AG04450 (cell line): ENCODE measurements at regions not wholly inside any gene's neighbourhood (a gene's known extent, or its start where the extent isn't known, plus 50 kb on each side); places are given as distances from the start of the nearest gene placed in this dataset.
"Not testable (repeated sequence)": the region's sequence is repeated elsewhere in the genome, so short reads cannot be mapped to it uniquely, and the experiment has no call there.

ENCODE experiments used
- CTCF ChIA-PET: fragments of 300-600, 350-600 bp; formaldehyde crosslinking; extraction: SDS; loops from one replicate; lab custom pipeline; 2022; ENCODE audit warnings: antibody characterized with exemption, inconsistent platforms; lab: Charles Lee
- POLR2A ChIA-PET: fragments of 350-600 bp; formaldehyde crosslinking; extraction: SDS; loops from one replicate; lab custom pipeline; 2021; ENCODE audit warnings: antibody characterized with exemption, inconsistent platforms; lab: Yijun Ruan, JAX
- DNase-seq: peaks from one replicate; pipeline ENCODE4 v3.0.0-alpha.2; 2011; ENCODE audit warnings: low read depth, low spot score
- H3K27ac ChIP-seq: one replicate; pipeline ENCODE4 v1.5.1; 2012; ENCODE audit warnings: low read depth, low read length, control low read depth
- H3K27me3 ChIP-seq: one replicate; pipeline ENCODE4 v1.6.0; 2012; ENCODE audit warnings: low read length; ENCODE audit not compliant: control insufficient read depth, insufficient read depth
- H3K4me3 ChIP-seq: 2 replicates; pipeline ENCODE4 v1.5.1; 2011; ENCODE audit warnings: mild to moderate bottlenecking, low read depth, low read length, control low read depth
- H3K9me3 ChIP-seq: 2 replicates; pipeline ENCODE4 v1.5.1; 2012; ENCODE audit warnings: low read length; ENCODE audit not compliant: control insufficient read depth, insufficient read depth
- TF ChIP-seq, protein P1 (sequence below): IDR thresholded peaks from 2 replicates; pipeline ENCODE4 v1.5.1; 2011; ENCODE audit warnings: low read depth, low read length, control low read depth, inconsistent platforms

DNA sequence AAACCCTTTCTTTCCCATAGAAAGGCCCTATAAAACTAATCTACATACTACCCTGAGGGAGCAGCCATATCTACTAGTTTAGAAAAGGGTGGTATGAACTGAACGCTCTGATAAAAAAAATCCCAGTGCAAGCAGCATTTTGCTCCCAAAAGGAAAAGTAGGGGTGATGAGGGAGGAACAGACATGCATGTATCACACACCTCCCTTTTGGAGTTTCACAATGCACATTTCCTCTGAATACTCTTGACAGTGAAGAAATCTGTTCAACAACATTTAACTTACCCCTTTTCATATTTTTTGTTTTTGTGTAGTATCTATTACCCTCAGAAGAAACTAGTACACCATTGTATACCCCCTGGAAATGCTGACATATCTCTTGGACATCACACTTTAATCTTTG is 411.4 kb downstream of the MAT2B start:
- CTCF ChIA-PET: no interaction called here
- POLR2A ChIA-PET: no interaction called here
- H3K27me3 ChIP-seq: no peaks in the 10 kb centered on the region
- no peak for DNase-seq
- H3K4me3 ChIP-seq: no peak overlapping the region
- TF ChIP-seq, protein P1, sequence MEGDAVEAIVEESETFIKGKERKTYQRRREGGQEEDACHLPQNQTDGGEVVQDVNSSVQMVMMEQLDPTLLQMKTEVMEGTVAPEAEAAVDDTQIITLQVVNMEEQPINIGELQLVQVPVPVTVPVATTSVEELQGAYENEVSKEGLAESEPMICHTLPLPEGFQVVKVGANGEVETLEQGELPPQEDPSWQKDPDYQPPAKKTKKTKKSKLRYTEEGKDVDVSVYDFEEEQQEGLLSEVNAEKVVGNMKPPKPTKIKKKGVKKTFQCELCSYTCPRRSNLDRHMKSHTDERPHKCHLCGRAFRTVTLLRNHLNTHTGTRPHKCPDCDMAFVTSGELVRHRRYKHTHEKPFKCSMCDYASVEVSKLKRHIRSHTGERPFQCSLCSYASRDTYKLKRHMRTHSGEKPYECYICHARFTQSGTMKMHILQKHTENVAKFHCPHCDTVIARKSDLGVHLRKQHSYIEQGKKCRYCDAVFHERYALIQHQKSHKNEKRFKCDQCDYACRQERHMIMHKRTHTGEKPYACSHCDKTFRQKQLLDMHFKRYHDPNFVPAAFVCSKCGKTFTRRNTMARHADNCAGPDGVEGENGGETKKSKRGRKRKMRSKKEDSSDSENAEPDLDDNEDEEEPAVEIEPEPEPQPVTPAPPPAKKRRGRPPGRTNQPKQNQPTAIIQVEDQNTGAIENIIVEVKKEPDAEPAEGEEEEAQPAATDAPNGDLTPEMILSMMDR: no peak
- H3K9me3 ChIP-seq: peaks cover 8% of the 10 kb centered on the region; the same call in 1 of the 2 replicates
- no peak overlapping the region for H3K27ac ChIP-seq

DNA sequence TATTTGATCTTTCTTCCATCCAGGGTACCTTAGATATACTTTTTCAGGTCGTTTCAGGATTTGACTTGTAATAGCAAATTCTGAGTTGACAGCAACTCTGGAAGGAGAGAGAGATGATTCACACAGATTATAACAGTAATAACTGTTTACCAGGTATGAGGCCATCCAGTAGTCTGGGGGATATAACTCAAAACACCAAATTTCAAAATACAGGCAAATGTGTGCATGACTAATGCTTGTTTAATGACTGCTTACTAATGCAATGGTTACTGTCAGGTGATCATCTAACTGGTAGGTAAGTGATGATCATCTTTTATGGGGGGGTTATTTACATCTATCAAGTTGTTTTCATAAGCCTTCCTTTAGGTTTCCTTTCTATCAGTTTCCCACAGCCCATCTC is 412.3 kb downstream of the MAT2B start:
- POLR2A ChIA-PET: no interaction called here
- TF ChIP-seq, protein P1: no peak

DNA sequence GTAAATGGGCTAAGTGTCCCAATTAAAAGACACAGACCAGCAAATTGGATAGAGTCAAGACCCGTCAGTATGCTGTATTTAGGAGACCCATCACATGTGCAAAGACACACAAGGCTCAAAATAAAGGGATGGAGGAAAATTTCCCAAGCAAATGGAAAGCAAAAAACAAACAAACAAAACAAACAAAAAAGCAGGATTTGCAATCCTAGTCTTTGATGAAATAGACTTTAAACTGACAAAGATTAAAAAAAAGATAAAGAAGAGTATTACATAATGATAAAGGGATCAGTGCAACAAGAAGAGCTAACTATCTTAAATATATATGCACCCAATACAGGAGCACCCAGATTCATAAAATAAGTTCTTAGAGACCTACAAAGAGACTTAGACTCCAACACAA is 429.6 kb downstream of the MAT2B start:
- POLR2A ChIA-PET, H3K27ac ChIP-seq, H3K9me3 ChIP-seq, H3K4me3 ChIP-seq, DNase-seq, CTCF ChIA-PET, H3K27me3 ChIP-seq: not testable (repeated sequence)

More for the DNA sequence above, 412.3 kb downstream of the MAT2B start:
- CTCF ChIA-PET: no interaction called here
- no peak for DNase-seq
- no peak overlapping the region for H3K27ac ChIP-seq
- peaks cover 8% of the 10 kb centered on the region; the same call in 1 of the 2 replicates for H3K9me3 ChIP-seq
- no peaks in the 10 kb centered on the region for H3K27me3 ChIP-seq
- no peak overlapping the region for H3K4me3 ChIP-seq

DNA sequence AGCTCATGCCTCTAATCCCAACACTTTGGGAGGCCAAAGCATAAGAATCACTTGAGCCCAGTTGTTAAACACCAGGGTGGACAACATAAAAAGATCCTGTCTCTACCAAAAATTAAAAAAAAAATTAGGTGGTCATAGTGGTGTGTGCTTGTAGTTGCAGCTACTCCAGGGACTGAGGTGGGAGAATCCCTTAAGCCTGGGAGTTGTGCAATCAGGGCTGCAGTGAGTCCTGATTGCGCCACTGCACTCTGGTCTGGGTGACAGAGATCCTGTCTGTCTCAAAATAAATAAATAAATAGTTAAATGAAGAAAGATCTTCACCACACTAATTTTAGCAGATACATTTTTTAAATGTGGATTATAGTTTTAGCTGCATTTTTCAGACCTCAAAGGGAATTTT is 433.2 kb downstream of the MAT2B start:
- TF ChIP-seq, protein P1: no peak
- no peak for DNase-seq
- CTCF ChIA-PET: no interaction called here

DNA sequence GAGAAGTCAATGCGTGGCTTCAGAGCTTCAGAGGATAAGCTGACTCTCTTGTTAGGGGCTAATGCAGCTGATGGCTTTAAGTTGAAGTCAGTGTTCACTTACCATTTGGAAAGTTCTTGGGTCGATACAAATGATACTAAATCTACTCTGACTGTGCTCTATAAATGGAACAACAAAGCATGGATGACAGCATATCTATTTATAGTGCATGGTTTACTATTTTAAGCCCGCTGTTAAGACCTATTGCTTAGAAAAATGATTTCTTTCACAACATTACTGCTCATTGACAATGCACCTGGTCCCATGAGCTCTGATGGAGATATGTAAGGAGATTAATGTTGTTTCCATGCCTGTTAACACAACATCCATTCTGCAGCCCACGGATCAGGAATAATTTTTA is 435.7 kb downstream of the MAT2B start:
- TF ChIP-seq, protein P1: no peak
- CTCF ChIA-PET: no interaction called here
- Histone ChIP-seq H3K4me3 (no peak overlapping the region), H3K27ac (no peak overlapping the region), H3K27me3 (no peaks in the 10 kb centered on the region), H3K9me3 (no peaks in the 10 kb centered on the region)
- POLR2A ChIA-PET: no interaction called here
- DNase-seq: no peak

More for the DNA sequence above, 433.2 kb downstream of the MAT2B start:
- Histone ChIP-seq H3K9me3 (no peaks in the 10 kb centered on the region), H3K27me3 (no peaks in the 10 kb centered on the region), H3K4me3 (no peak overlapping the region), H3K27ac (no peak overlapping the region)
- POLR2A ChIA-PET: no interaction called here

DNA sequence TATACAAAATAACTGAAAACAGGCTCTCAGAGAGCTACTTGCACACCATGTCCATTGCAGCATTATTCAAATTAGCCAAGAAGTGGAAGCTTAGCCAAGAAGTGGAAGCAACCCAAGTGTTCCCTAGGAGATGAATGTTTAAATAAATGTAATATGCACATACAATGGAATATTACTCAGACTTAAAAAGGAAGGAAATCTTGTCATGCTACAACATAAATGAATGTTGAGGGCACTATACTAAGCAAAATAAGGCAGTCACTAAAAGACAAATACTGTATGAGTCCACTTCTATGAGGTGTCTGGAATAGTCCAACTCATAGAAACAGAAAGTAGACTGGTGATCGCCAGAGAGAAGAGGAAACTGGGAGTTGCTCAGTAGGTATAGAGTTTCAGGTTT is 438.1 kb downstream of the MAT2B start:
- Histone ChIP-seq H3K9me3 (peaks cover 3% of the 10 kb centered on the region; the same call in 1 of the 2 replicates), H3K27me3 (no peaks in the 10 kb centered on the region), H3K27ac (no peak overlapping the region), H3K4me3 (no peak overlapping the region)
- CTCF ChIA-PET: interaction anchor here (0.5 to 1.8 kb wide), 2 partner anchors 12 kb away, joined by 3 to 4 read pairs; no protein-coding TSS in a partner anchor
- DNase-seq: no peak
- TF ChIP-seq, protein P1: no peak
- POLR2A ChIA-PET: no interaction called here
